KG1 (cell line): ENCODE measurements at regions not wholly inside any gene's neighbourhood (a gene's known extent, or its start where the extent isn't known, plus 50 kb on each side); places are given as distances from the start of the nearest gene placed in this dataset.
A peak's percentile ranks its signal among the peaks of the same experiment; 100 is the strongest.

Experiments used
- DNase-seq: peaks from one replicate; lab custom pipeline; 2025; lab: John Stamatoyannopoulos, UW

DNA sequence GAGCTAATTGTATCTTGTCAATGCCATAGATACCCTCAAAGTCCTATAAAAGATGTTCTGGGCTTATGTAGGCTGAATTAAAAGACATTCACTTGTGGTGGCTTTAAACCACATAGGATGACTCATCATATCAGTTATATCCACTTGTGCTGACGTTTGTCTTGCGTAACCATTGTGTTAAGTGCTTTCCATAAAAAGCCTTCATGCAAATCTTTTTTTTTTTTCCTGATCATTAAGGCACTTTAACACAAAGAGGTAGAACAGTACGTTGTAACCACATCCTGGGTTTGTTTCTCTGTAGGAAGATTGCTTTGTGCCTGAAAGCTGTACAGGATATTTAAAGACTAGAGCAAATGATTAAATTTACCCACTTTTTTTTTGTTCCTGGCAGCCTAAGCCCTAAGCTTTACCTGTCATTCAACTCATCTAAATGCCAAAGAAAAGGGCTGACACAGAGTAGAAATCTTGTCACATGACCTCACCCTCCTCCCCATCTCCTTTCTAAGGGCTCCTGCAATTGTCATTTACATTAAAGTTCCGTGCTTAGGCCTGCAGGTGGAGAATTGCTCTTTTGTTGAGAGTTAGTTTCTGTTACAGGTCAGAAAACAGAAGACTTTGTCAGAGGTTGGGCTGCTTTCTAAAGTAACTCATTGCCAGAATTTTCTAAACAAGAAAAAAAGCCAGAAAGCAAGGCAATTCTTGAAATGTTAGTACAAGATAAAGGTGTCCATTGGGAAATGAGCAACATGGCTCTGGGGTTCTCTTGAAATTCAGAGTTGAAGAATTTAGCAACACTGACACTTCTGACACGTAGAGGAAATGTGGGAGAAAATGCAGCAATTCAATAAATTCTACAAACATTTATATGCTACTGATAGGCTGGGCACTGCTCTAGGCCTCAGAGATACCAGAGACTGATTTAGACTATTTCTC is 555.6 kb downstream of the PPARGC1A start:
- DNase-seq: peak; percentile 76

DNA sequence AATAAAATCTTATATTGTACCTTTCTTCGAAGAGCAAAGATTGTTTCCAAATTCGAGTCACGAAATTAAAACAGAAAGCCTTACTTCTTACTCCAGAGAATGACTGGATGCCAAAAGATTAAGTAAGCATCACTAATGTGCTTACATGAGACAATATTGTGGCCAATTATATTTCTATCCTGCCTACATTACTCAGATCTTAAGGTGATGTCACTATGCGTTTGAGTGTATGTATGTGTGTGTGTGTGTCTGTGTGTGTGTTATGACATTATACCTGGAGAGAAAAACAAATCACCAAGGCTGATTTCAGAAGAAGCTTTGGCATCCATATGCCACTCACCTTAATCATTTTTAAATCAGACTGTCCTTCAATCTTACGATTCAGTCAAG is 556.3 kb downstream of the PPARGC1A start:
- no peak for DNase-seq

- no peak for DNase-seq
These were observed 557.5 kb downstream of the PPARGC1A start for GRCh38 chr4:23332313-23332712.

- no peak for DNase-seq
These were observed 562.7 kb downstream of the PPARGC1A start for GRCh38 chr4:23327120-23327519.

GRCh38 chr4:23324021-23324690 is 565.7 kb downstream of the PPARGC1A start:
- DNase-seq: no peak

- DNase-seq: no peak
These were observed 566.4 kb downstream of the PPARGC1A start for GRCh38 chr4:23323436-23323835.

- no peak for DNase-seq
These were observed 567.1 kb downstream of the PPARGC1A start for GRCh38 chr4:23322732-23323131.

GRCh38 chr4:23320931-23321587 is 568.8 kb downstream of the PPARGC1A start:
- no peak for DNase-seq

- no peak for DNase-seq
These were observed 577.2 kb downstream of the PPARGC1A start for GRCh38 chr4:23312686-23313085.

- DNase-seq: no peak
These were observed 577.9 kb downstream of the PPARGC1A start for GRCh38 chr4:23311983-23312382.

DNA sequence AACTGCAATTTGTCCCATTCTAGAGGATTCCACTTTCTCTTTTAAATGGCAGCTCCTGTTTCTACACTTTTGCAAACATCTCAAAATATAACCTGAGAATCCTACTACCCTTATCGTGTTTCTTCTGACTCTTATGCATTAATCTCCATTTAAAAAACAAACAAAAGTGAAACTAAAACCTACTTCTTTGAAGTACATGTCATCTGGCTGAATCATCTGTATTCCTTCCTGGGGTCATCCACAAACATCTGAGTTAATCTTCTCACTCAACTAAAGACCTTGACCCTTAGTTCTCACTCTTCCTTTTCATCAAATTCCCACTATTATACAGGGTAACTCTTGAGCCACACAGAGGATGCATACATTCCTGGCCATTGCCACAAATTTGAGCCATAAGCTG is 584.8 kb downstream of the PPARGC1A start:
- no peak for DNase-seq

- DNase-seq: no peak
These were observed 591.5 kb downstream of the PPARGC1A start for GRCh38 chr4:23298371-23298770.

GRCh38 chr4:23297327-23297726 is 592.5 kb downstream of the PPARGC1A start:
- DNase-seq: no peak

GRCh38 chr4:23291139-23291538 is 598.4 kb downstream of the GBA3 start:
- no peak for DNase-seq

- DNase-seq: no peak
These were observed 597.9 kb downstream of the GBA3 start for GRCh38 chr4:23290656-23291055.

DNA sequence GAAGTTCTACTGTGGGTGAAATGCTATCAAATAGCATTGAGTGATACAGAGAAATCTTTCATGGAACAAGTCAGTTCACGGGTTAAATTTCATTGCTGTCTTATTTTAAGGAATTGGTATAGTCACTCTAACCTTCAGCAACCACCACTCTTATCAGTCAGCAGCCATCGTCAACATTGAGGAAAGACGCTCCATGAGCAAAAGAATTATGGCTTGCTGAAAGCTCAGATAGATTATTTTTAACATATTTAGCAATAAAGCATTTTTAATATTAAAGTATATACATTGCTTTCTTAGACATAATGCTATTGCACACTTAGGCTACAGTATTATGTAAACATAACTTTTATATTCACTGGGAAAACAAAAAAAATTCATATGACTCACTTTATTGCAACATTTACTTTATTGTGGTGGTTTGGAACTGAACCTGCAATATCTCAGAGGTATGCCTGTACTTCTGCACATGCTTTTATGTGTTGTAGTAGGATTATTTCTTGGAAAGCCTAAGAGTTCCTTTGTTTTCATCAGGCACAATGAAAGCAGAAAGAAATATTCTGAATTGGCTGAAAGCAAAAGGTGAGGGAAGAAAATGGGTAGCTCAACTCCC is 586.7 kb downstream of the GBA3 start:
- no peak for DNase-seq

DNA sequence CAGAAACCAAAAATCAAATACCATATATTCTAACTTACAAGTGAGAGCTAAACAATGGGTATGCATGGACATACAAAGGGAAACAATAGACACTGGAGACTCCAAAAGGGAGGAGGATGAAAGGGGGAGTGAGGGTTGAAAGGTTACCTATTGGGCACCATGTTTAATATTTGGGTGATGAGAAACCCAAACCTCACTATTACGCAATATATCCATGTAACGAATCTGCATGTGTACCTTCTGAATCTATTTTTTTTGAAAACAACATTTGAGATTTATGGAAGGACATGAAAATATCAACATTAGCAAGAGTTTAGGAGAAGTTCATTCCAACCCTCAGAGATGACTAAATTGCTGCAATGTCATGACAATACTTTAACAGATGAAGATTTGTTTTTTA is 586.1 kb downstream of the GBA3 start:
- no peak for DNase-seq

- no peak for DNase-seq
These were observed 583.3 kb downstream of the GBA3 start for GRCh38 chr4:23276076-23276475.

DNA sequence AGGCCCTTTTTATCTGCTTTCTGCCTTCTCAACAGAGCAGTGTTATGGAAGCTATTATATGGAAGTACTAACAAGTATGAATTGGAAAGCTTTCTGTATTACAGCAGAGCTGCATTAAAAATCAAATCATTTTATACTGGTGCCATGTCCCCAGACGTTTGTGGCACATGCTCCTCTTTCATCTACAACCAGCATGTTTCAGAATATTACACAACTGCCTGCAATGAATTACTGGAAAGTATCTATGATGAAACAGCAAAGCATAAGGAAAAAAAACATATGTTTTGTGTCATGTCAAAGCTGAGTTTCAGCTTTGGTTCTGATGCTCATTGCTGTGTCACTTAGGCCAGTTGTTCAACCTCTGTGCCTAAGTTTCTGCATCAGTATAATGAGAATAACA is 576.8 kb downstream of the GBA3 start:
- no peak for DNase-seq

- DNase-seq: no peak
These were observed 575.5 kb downstream of the GBA3 start for GRCh38 chr4:23268072-23268771.

GRCh38 chr4:23266401-23266800 is 573.7 kb downstream of the GBA3 start:
- no peak for DNase-seq

- DNase-seq: no peak
These were observed 567.8 kb downstream of the GBA3 start for GRCh38 chr4:23260511-23260910.
